HepG2 (cell line): ENCODE measurements at regions not wholly inside any gene's neighbourhood (a gene's known extent, or its start where the extent isn't known, plus 50 kb on each side); places are given as distances from the start of the nearest gene placed in this dataset.

Source experiments
- ATAC-seq: fragments of 200-7000 bp; cut with Tn5 transposase; 3 replicates; pipeline ENCODE4 v1.9.1; 2020; ENCODE audit warnings: mild to moderate bottlenecking, moderate library complexity
- BruUV-seq: library from RNA; stranded (reverse); fragments of 400-500 nt; replicated peaks from 2 replicates; lab custom pipeline; 2021; lab: Mats Ljungman, UMichigan
- CTCF ChIA-PET: fragments of 300-600 bp; formaldehyde crosslinking; extraction: SDS; loops from one replicate; lab custom pipeline; 2021; ENCODE audit warnings: low total read pairs, inconsistent platforms, low intra/inter-chr PET ratio; lab: Yijun Ruan, JAX
- POLR2A ChIA-PET: fragments of 350-600 bp; sonication (Branson Sonifier 250); formaldehyde crosslinking; loops from one replicate; lab custom pipeline; 2020; ENCODE audit warnings: antibody characterized with exemption, inconsistent platforms; lab: Yijun Ruan, JAX
- DNase-seq: peaks from one replicate; pipeline ENCODE4 v3.0.0-alpha.2; 2015; ENCODE audit warnings: low spot score
- FAIRE-seq: peaks from 3 replicates; lab custom pipeline; 2011; peaks lifted over from hg19 to GRCh38; lab: Jason Lieb, UNC
- H2AFZ ChIP-seq: one replicate; pipeline ENCODE4 v1.6.1; 2011; ENCODE audit warnings: low read length, inconsistent platforms
- H3K27ac ChIP-seq: fragments of 300-600 bp; 3 replicates; pipeline ENCODE4 v1.8.0; 2011; ENCODE audit warnings: mixed run types, mild to moderate bottlenecking, mixed read lengths, low read length, inconsistent platforms; ENCODE audit not compliant: insufficient read depth; ENCODE audit errors: extremely low read length
- H3K27me3 ChIP-seq, 2 experiments: fragments of 200-600 bp in 1 of 2; 2 replicates in 1 of 2; 3 replicates in 1 of 2; pipeline versions ENCODE4 v1.6.0 to v1.8.0; 2011; ENCODE audit warnings: low read length in 2 of 2, mild to moderate bottlenecking in 2 of 2, moderate library complexity in 2 of 2, inconsistent platforms in 1 of 2; ENCODE audit not compliant: insufficient read depth in 2 of 2, control insufficient read depth in 1 of 2
- H3K36me3 ChIP-seq, 2 experiments: fragments of 200-600 bp in 1 of 2; replicated peaks in 1 of 2; 2 replicates in 1 of 2; 3 replicates in 1 of 2; pipeline versions ENCODE4 v1.5.1 to v1.8.0; 2011; ENCODE audit warnings: low read length in 2 of 2, inconsistent platforms in 1 of 2; ENCODE audit not compliant: insufficient read depth in 2 of 2, control insufficient read depth in 1 of 2
- H3K4me1 ChIP-seq: 2 replicates; pipeline ENCODE4 v1.5.1; 2012; ENCODE audit warnings: low read length, inconsistent platforms; ENCODE audit not compliant: insufficient read depth
- H3K4me2 ChIP-seq: 2 replicates; pipeline ENCODE4 v1.6.0; 2011; ENCODE audit warnings: low read depth, low read length, inconsistent platforms
- H3K4me3 ChIP-seq, 3 experiments: fragments of 200-600 bp in 1 of 3; sonication (generic), shearing (Covaris generic) in 1 of 3; replicated peaks in 1 of 3; 2 replicates each; pipeline ENCODE4 v1.5.1; 2011 to 2016; ENCODE audit warnings: low read length in 3 of 3, inconsistent platforms in 2 of 3, low read depth in 2 of 3, mild to moderate bottlenecking in 2 of 3, control low read depth in 1 of 3, mixed read lengths in 1 of 3; ENCODE audit not compliant: insufficient read depth in 1 of 3
- H3K79me2 ChIP-seq: one replicate; pipeline ENCODE4 v1.6.1; 2011; ENCODE audit warnings: low read length, inconsistent platforms; ENCODE audit not compliant: insufficient read depth
- H3K9ac ChIP-seq: 2 replicates; pipeline ENCODE4 v1.6.0; 2011; ENCODE audit warnings: mild to moderate bottlenecking, low read depth, low read length, inconsistent platforms; ENCODE audit not compliant: insufficient read depth
- H3K9me3 ChIP-seq: 2 replicates; pipeline ENCODE4 v1.5.1; 2012; ENCODE audit warnings: mild to moderate bottlenecking, low read length
- H4K20me1 ChIP-seq: 2 replicates; pipeline ENCODE4 v1.6.0; 2011; ENCODE audit warnings: inconsistent platforms, mild to moderate bottlenecking, low read length, moderate library complexity; ENCODE audit not compliant: insufficient read depth
- AGO2 ChIP-seq: fragments of 200-400 bp; formaldehyde crosslinking; optimal IDR thresholded peaks from 2 replicates; pipeline ENCODE3; 2017; ENCODE audit warnings: mild to moderate bottlenecking, low read depth, low read length, moderate library complexity
- CBX2 ChIP-seq, 2 experiments: fragments of 200-600 bp in 1 of 2; sonication (generic); formaldehyde crosslinking in 1 of 2; IDR thresholded peaks; 2 replicates each; pipeline versions ENCODE4 v1.7.0 to v1.8.1; 2018 to 2022; ENCODE audit warnings: low read depth in 2 of 2, low read length in 1 of 2, mild to moderate bottlenecking in 1 of 2, missing genetic modification reagents in 1 of 2
- ETS1 ChIP-seq: sonication (generic); formaldehyde crosslinking; IDR thresholded peaks from 2 replicates; pipeline ENCODE4 v1.4.0; 2020; ENCODE audit warnings: missing genetic modification reagents
- GABPB1 ChIP-seq: IDR thresholded peaks from 2 replicates; pipeline ENCODE4 v1.6.1; 2016; ENCODE audit warnings: mild to moderate bottlenecking, missing genetic modification reagents, moderate library complexity, missing compliant biosample characterization
- HCFC1 ChIP-seq: fragments of 150-350 bp; IDR thresholded peaks from 2 replicates; pipeline ENCODE4 v1.6.1; 2014; ENCODE audit warnings: low read depth, low read length
- MLLT10 ChIP-seq: sonication (generic); formaldehyde crosslinking; IDR thresholded peaks from 2 replicates; pipeline ENCODE4 v1.4.0; 2020; ENCODE audit warnings: missing genetic modification reagents
- RBFOX2 ChIP-seq: fragments of 200-400 bp; formaldehyde crosslinking; IDR thresholded peaks from 2 replicates; pipeline ENCODE4 v1.6.1; 2017; ENCODE audit warnings: low read depth, mild to moderate bottlenecking, low read length
- RFXAP ChIP-seq: sonication (generic); formaldehyde crosslinking; IDR thresholded peaks from 2 replicates; pipeline ENCODE4 v1.4.0; 2020; ENCODE audit warnings: missing genetic modification reagents, borderline replicate concordance
- YEATS4 ChIP-seq: sonication (generic); formaldehyde crosslinking; IDR thresholded peaks from 2 replicates; pipeline ENCODE4 v1.4.0; 2020; ENCODE audit warnings: missing genetic modification reagents, borderline replicate concordance
- ZNF660 ChIP-seq: sonication (generic); formaldehyde crosslinking; IDR thresholded peaks from 2 replicates; pipeline ENCODE4 v1.5.1; 2020; ENCODE audit warnings: mild to moderate bottlenecking, low read depth, missing genetic modification reagents, borderline replicate concordance
- ZNF816 ChIP-seq: sonication (generic); formaldehyde crosslinking; IDR thresholded peaks from 2 replicates; pipeline ENCODE4 v1.8.0; 2022; ENCODE audit warnings: missing genetic modification reagents, mild to moderate bottlenecking, borderline replicate concordance
- WGBS: methylation state at CpG from one replicate; pipeline ENCODE4 v1.1.6; 2017; ENCODE audit warnings: low lambda C conversion rate; 5-methylcytosine and 5-hydroxymethylcytosine counted together
- in situ Hi-C: cut with HindIII; loops from 2 replicates; pipeline ENCODE4 v1.10.0; 2017; ENCODE audit warnings: low pct_unique_long_range_greater_than_20kb; ENCODE audit not compliant: extremely low pct_ligation_motif_present
- intact Hi-C: fragments of 100-400 bp; cut with micrococcal nuclease; formaldehyde crosslinking; loops from one replicate; pipeline ENCODE4 v1.10.0; 2022; ENCODE audit not compliant: unreplicated experiment
- TF ChIP-seq, protein P1 (sequence below): sonication (generic); formaldehyde crosslinking; IDR thresholded peaks from 2 replicates; pipeline ENCODE4 v1.8.1; 2023; ENCODE audit warnings: mild to moderate bottlenecking, missing genetic modification reagents, borderline replicate concordance
- TF ChIP-seq, protein P2 (sequence below): sonication (generic); formaldehyde crosslinking; IDR thresholded peaks from 2 replicates; pipeline ENCODE4 v1.4.0; 2020; ENCODE audit warnings: missing genetic modification reagents; ENCODE audit errors: not compliant biosample characterization
- TF ChIP-seq, protein P3 (sequence below), 2 experiments: fragments of 450-650 bp in 1 of 2; sonication (generic) in 1 of 2; formaldehyde crosslinking in 1 of 2; IDR thresholded peaks; 2 replicates each; pipeline versions ENCODE4 v1.6.1 to v1.8.0; 2016 to 2022; ENCODE audit warnings: antibody characterized with exemption in 1 of 2, mild to moderate bottlenecking in 1 of 2, missing genetic modification reagents in 1 of 2

DNA sequence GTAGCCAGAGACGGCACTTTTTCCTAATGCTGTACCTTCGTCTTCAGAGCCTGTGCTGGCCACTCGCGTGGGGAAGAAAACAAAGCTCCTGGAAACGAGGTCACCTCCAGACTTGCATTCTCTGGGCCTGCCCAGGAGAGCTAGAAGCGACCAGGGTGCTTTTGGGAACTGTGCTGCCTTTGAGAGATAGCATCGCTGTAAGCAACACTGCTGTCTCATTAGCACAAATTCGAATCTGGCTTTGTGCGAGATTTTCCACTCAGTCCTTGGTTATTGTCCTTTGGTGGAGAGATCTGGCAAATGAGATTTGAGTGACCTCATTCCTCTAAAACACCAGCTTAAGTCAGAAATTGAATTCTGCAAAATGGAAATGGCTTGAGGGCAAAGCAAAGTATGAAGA, 66.1 kb upstream of the TLR3 start:
- no peaks in the 10 kb centered on the region for H3K4me1 ChIP-seq
- peaks cover 0 to 9% of the 10 kb centered on the region in 2 experiments; a peak in 3 of 5 replicates for H3K27me3 ChIP-seq
- no peaks in the 10 kb centered on the region for H3K9me3 ChIP-seq
- H2AFZ ChIP-seq, result no peak overlapping the region
- no peak overlapping the region for H3K4me2 ChIP-seq
- intact Hi-C loops, result no loop called here
- no peak for FAIRE-seq
- no peak overlapping the region for H3K4me3 ChIP-seq
- POLR2A ChIA-PET, result no interaction called here
- in situ Hi-C loops, result no loop called here
- no peaks in the 10 kb centered on the region for H3K36me3 ChIP-seq
- BruUV-seq, result no TSS peak
- no peak overlapping the region for H3K27ac ChIP-seq
- ATAC-seq, result no peak
- CTCF ChIA-PET, result no interaction called here
- H3K79me2 ChIP-seq, result no peaks in the 10 kb centered on the region
- 44% methylated on average over 8 of the region's 9 CpGs for WGBS
- H3K9ac ChIP-seq, result no peak overlapping the region
- no peaks in the 10 kb centered on the region for H4K20me1 ChIP-seq
- DNase-seq, result no peak
- TF ChIP-seq CBX2 (IDR thresholded peaks at IDR 0.05; ENCODE audit: low read depth, low read length), result no peak
- no peak for TF ChIP-seq CBX2 (CRISPR knock-in tag; IDR thresholded peaks at IDR 0.05; ENCODE audit: low read depth)
- TF ChIP-seq, protein P1, sequence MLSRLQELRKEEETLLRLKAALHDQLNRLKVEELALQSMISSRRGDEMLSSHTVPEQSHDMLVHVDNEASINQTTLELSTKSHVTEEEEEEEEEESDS (CRISPR knock-in tag), result no peak
- no peak for TF ChIP-seq RBFOX2
- TF ChIP-seq, protein P2, sequence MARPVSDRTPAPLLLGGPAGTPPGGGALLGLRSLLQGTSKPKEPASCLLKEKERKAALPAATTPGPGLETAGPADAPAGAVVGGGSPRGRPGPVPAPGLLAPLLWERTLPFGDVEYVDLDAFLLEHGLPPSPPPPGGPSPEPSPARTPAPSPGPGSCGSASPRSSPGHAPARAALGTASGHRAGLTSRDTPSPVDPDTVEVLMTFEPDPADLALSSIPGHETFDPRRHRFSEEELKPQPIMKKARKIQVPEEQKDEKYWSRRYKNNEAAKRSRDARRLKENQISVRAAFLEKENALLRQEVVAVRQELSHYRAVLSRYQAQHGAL, result no peak
- TF ChIP-seq MLLT10 (CRISPR knock-in tag), result no peak
- no peak for TF ChIP-seq GABPB1 (CRISPR knock-in tag)
- no peak for TF ChIP-seq RFXAP
- TF ChIP-seq ZNF660 (CRISPR knock-in tag), result no peak
- no peak for TF ChIP-seq YEATS4
- no peak for TF ChIP-seq ZNF816 (CRISPR knock-in tag)
- no peak for TF ChIP-seq ETS1
- no peak for TF ChIP-seq AGO2
- no peak for TF ChIP-seq HCFC1
- TF ChIP-seq, protein P3, sequence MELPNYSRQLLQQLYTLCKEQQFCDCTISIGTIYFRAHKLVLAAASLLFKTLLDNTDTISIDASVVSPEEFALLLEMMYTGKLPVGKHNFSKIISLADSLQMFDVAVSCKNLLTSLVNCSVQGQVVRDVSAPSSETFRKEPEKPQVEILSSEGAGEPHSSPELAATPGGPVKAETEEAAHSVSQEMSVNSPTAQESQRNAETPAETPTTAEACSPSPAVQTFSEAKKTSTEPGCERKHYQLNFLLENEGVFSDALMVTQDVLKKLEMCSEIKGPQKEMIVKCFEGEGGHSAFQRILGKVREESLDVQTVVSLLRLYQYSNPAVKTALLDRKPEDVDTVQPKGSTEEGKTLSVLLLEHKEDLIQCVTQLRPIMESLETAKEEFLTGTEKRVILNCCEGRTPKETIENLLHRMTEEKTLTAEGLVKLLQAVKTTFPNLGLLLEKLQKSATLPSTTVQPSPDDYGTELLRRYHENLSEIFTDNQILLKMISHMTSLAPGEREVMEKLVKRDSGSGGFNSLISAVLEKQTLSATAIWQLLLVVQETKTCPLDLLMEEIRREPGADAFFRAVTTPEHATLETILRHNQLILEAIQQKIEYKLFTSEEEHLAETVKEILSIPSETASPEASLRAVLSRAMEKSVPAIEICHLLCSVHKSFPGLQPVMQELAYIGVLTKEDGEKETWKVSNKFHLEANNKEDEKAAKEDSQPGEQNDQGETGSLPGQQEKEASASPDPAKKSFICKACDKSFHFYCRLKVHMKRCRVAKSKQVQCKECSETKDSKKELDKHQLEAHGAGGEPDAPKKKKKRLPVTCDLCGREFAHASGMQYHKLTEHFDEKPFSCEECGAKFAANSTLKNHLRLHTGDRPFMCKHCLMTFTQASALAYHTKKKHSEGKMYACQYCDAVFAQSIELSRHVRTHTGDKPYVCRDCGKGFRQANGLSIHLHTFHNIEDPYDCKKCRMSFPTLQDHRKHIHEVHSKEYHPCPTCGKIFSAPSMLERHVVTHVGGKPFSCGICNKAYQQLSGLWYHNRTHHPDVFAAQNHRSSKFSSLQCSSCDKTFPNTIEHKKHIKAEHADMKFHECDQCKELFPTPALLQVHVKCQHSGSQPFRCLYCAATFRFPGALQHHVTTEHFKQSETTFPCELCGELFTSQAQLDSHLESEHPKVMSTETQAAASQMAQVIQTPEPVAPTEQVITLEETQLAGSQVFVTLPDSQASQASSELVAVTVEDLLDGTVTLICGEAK (IDR thresholded peaks at IDR 0.05), result no peak
- TF ChIP-seq, protein P3 (CRISPR knock-in tag; IDR thresholded peaks at IDR 0.05), result no peak
